ENCODE measurements at regions not wholly inside any gene's neighbourhood (a gene's known extent, or its start where the extent isn't known, plus 50 kb on each side); places are given as distances from the start of the nearest gene placed in this dataset.
"Not testable (repeated sequence)": the region's sequence is repeated elsewhere in the genome, so short reads cannot be mapped to it uniquely, and the experiment has no call there.

- DNase-seq: not testable (repeated sequence)
These were observed 982.9 kb downstream of the TAF11L14 start for GRCh38 chr5:18617191-18617590.

- no peak for DNase-seq
These were observed 996.3 kb downstream of the TAF11L14 start for GRCh38 chr5:18630458-18631045.

- DNase-seq: no peak
These were observed 1018.4 kb downstream of the TAF11L14 start for GRCh38 chr5:18652404-18653215.

- no peak for DNase-seq
These were observed 1019.0 kb downstream of the TAF11L14 start for GRCh38 chr5:18653216-18653752.

GRCh38 chr5:18660511-18660910 lies 1026.3 kb downstream of the TAF11L14 start:
- DNase-seq: no peak

GRCh38 chr5:18662231-18662630 lies 1028.0 kb downstream of the TAF11L14 start:
- DNase-seq: no peak

GRCh38 chr5:18674212-18674611 lies 1040.0 kb downstream of the TAF11L14 start:
- not testable (repeated sequence) for DNase-seq

- no peak for DNase-seq
These were observed 1040.8 kb downstream of the TAF11L14 start for GRCh38 chr5:18675041-18675440.

GRCh38 chr5:18686253-18686652 lies 1052.0 kb downstream of the TAF11L14 start:
- DNase-seq: no peak

GRCh38 chr5:18687429-18687828 lies 1053.2 kb downstream of the TAF11L14 start:
- no peak for DNase-seq

GRCh38 chr5:18699681-18700080 lies 1065.4 kb downstream of the TAF11L14 start:
- DNase-seq: no peak

- no peak for DNase-seq
These were observed 1068.6 kb downstream of the TAF11L14 start for GRCh38 chr5:18702821-18703220.

- no peak for DNase-seq
These were observed 1078.8 kb downstream of the TAF11L14 start for GRCh38 chr5:18712936-18713485.

- no peak for DNase-seq
These were observed 1085.7 kb downstream of the TAF11L14 start for GRCh38 chr5:18720002-18720401.

- DNase-seq: no peak
These were observed 1098.6 kb downstream of the TAF11L14 start for GRCh38 chr5:18732556-18733479.

GRCh38 chr5:18736051-18736398 lies 1101.8 kb downstream of the TAF11L14 start:
- DNase-seq: no peak

GRCh38 chr5:18736736-18737135 lies 1102.5 kb downstream of the TAF11L14 start:
- DNase-seq: not testable (repeated sequence)

GRCh38 chr5:18740301-18740700 lies 1106.0 kb downstream of the TAF11L14 start:
- DNase-seq: no peak

GRCh38 chr5:18742830-18743229 lies 1108.6 kb downstream of the TAF11L14 start:
- no peak for DNase-seq

GRCh38 chr5:18744441-18744840 lies 1110.2 kb downstream of the TAF11L14 start:
- peak; percentile 31 for DNase-seq

- peak; percentile 68 for DNase-seq
These were observed 1111.1 kb downstream of the TAF11L14 start for GRCh38 chr5:18745042-18745987.

Measured in CD4-positive, alpha-beta T cell treated with Interleukin-17A for 1 hour (primary cell).